HG02763 (cell line): ENCODE measurements at regions not wholly inside any gene's neighbourhood (a gene's known extent, or its start where the extent isn't known, plus 50 kb on each side); places are given as distances from the start of the nearest gene placed in this dataset.

Experiments
- ATAC-seq: cut with Tn5 transposase; IDR thresholded peaks from one replicate; pipeline ENCODE4 v1.9.1; 2021; ENCODE audit warnings: mild to moderate bottlenecking, moderate library complexity; ENCODE audit not compliant: unreplicated experiment

- ATAC-seq, result no peak
Observed at GRCh38 chr5:40080191-40080590, 599.5 kb upstream of the PTGER4 start.

DNA sequence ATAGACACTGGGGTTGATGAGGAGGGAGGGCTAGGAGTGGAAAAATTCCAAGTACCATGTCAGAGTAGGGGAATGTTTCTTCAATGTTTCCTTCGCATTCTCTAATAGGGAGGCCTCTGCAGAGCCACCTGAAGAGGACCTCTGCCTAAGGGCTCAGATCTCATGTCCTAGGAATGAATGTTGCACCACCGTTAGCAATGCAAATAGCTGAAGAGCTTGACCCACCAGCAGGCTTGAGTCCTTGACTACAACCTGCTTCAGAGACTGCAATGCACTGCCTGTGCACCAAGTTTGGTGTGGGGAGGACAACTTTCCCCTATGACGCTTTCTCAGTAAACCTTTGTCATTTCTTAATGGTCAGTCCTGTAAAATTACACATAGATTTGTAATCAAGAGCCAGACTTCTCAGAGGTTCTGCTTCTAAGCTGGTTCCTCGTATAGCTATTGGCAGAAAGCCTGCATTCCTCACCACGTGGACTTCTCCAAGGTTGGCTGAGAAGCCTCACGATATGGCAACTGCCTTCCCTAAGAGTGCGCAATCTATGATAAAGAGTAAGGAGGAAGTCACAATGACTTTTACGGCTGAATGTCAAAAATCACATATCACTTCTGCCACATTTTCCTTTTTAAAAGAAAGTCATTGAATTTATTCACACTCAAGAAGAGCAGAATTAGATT is 600.7 kb upstream of the PTGER4 start:
- ATAC-seq, result no peak

GRCh38 chr5:40074826-40075225 is 604.9 kb upstream of the PTGER4 start:
- ATAC-seq, result no peak

DNA sequence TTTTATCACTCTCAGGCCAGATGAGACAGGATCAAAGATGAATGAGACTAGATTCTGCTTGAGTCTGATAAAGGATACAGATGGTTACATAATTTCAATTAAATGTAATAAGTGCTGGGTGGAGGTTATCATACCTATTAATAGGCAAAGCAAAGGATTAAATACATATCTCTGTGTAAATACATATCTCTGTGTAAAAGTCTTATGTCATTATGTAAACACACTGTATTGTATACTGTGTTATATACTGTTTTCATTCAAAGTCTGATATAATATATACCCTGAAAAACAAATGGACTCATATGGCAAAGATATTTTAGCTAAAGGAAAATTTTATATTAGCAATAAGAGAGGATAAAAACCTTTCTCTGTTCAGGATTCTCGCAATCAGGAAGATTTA is 605.8 kb upstream of the PTGER4 start:
- ATAC-seq, result no peak

DNA sequence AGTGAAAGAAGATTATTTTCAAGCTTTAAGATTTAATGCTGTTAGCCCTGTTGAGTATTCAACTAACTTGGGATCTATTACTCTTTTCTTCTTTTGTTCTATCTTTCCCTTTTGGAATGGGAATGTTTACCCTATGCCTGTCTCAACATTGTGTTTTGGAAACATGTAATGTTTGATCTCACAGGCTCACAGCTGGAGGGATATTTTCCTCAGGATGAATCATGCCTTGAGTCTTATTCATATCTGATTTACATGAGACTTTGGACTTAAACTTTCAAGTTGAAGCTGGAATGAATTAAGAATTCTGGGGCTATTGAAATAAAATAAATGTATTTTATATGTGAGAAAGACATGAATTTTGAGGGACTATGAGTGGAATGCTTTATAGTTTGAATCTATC is 607.8 kb upstream of the PTGER4 start:
- ATAC-seq, result no peak

- ATAC-seq, result no peak
Observed at GRCh38 chr5:40066616-40067015, 613.1 kb upstream of the PTGER4 start.

GRCh38 chr5:40052808-40053207 is 626.9 kb upstream of the PTGER4 start:
- ATAC-seq, result no peak

- no peak for ATAC-seq
Observed at GRCh38 chr5:40046792-40047191, 622.0 kb upstream of the DAB2 start.

GRCh38 chr5:40045429-40045828 is 620.6 kb upstream of the DAB2 start:
- ATAC-seq, result no peak

- no peak for ATAC-seq
Observed at GRCh38 chr5:40043916-40044315, 619.1 kb upstream of the DAB2 start.

- ATAC-seq, result no peak
Observed at GRCh38 chr5:40041452-40041851, 616.7 kb upstream of the DAB2 start.

GRCh38 chr5:40037713-40038112 is 612.9 kb upstream of the DAB2 start:
- ATAC-seq, result no peak

GRCh38 chr5:40034441-40034840 is 609.7 kb upstream of the DAB2 start:
- ATAC-seq, result no peak

- ATAC-seq, result peak; percentile 92
Observed at GRCh38 chr5:40033411-40033810, 608.6 kb upstream of the DAB2 start.

DNA sequence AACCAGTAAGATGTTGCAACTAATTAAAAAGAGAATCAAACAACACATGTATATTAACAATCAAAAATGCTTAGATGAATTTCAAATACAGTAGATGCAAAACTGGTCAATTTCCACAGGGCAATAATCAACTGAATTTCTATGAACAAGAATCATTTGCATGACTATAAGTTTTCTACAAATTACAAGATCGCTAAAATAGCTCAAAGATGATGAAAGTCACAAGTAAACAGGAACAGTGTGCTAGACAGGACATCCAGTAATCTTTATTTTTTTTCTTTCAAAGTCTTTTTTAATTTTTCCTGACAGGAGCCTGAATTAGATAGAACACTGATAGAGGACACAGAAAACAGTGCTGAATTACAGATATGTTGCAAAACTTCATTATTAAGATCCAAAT is 608.2 kb upstream of the DAB2 start:
- no peak for ATAC-seq

- no peak for ATAC-seq
Observed at GRCh38 chr5:40030661-40031060, 605.9 kb upstream of the DAB2 start.

GRCh38 chr5:40029711-40030495 is 605.1 kb upstream of the DAB2 start:
- ATAC-seq, result no peak

- ATAC-seq, result no peak
Observed at GRCh38 chr5:40027400-40027799, 602.6 kb upstream of the DAB2 start.

- ATAC-seq, result no peak
Observed at GRCh38 chr5:40025586-40025985, 600.8 kb upstream of the DAB2 start.

GRCh38 chr5:40022057-40022456 is 597.3 kb upstream of the DAB2 start:
- ATAC-seq, result no peak

GRCh38 chr5:40021007-40021406 is 596.2 kb upstream of the DAB2 start:
- no peak for ATAC-seq

GRCh38 chr5:40017918-40018317 is 593.1 kb upstream of the DAB2 start:
- ATAC-seq, result no peak

DNA sequence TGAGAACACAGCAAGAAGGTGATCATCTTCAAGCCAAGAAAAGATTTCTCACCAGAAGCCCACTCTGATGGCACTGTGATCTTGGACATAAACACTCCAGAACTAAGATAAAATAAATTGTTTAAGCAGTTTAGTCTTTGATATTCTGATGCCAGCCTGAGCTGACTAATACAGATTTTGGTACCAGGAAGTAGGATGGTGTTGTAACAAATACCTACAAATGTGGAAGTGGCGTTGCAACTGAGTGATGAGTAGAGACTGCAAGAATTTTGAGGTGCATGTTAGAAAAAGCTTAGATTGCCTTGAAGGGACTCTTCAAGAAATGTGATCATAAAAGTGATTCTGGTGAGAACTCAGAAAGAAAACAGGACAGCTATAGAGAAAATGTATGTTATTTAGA is 592.4 kb upstream of the DAB2 start:
- ATAC-seq, result no peak
